HG02885 (cell line): ENCODE measurements at regions not wholly inside any gene's neighbourhood (a gene's known extent, or its start where the extent isn't known, plus 50 kb on each side); places are given as distances from the start of the nearest gene placed in this dataset.
"Not testable (repeated sequence)": the region's sequence is repeated elsewhere in the genome, so short reads cannot be mapped to it uniquely, and the experiment has no call there.

Experiments
- ATAC-seq: cut with Tn5 transposase; IDR thresholded peaks from one replicate; pipeline ENCODE4 v1.9.1; 2021; ENCODE audit warnings: mild to moderate bottlenecking; ENCODE audit not compliant: unreplicated experiment, poor library complexity

- peak; percentile 55 for ATAC-seq
Measured at GRCh38 chr12:75774261-75775052, 257.1 kb downstream of the PHLDA1 start.

GRCh38 chr12:75773377-75773776 lies 258.2 kb downstream of the PHLDA1 start:
- ATAC-seq, result no peak

GRCh38 chr12:75771023-75771422 lies 259.6 kb upstream of the KRR1 start:
- no peak for ATAC-seq

GRCh38 chr12:75767957-75768356 lies 256.5 kb upstream of the KRR1 start:
- ATAC-seq, result no peak

- no peak for ATAC-seq
Measured at GRCh38 chr12:75766263-75767160, 255.1 kb upstream of the KRR1 start.

- no peak for ATAC-seq
Measured at GRCh38 chr12:75765170-75766059, 254.0 kb upstream of the KRR1 start.

GRCh38 chr12:75764091-75764841 lies 252.9 kb upstream of the KRR1 start:
- no peak for ATAC-seq

GRCh38 chr12:75760573-75761294 lies 249.3 kb upstream of the KRR1 start:
- no peak for ATAC-seq

GRCh38 chr12:75759842-75760572 lies 248.6 kb upstream of the KRR1 start:
- no peak for ATAC-seq

- no peak for ATAC-seq
Measured at GRCh38 chr12:75759196-75759595, 247.8 kb upstream of the KRR1 start.

- no peak for ATAC-seq
Measured at GRCh38 chr12:75756771-75757170, 245.4 kb upstream of the KRR1 start.

- ATAC-seq, result no peak
Measured at GRCh38 chr12:75756111-75756510, 244.7 kb upstream of the KRR1 start.

GRCh38 chr12:75754698-75755097 lies 243.3 kb upstream of the KRR1 start:
- no peak for ATAC-seq

- no peak for ATAC-seq
Measured at GRCh38 chr12:75754141-75754540, 242.7 kb upstream of the KRR1 start.

- ATAC-seq, result no peak
Measured at GRCh38 chr12:75751769-75752471, 240.5 kb upstream of the KRR1 start.

- ATAC-seq, result no peak
Measured at GRCh38 chr12:75750716-75751306, 239.4 kb upstream of the KRR1 start.

- ATAC-seq, result not testable (repeated sequence)
Measured at GRCh38 chr12:75748990-75749389, 237.6 kb upstream of the KRR1 start.
